SHP77 (cell line): ENCODE measurements at regions not wholly inside any gene's neighbourhood (a gene's known extent, or its start where the extent isn't known, plus 50 kb on each side); places are given as distances from the start of the nearest gene placed in this dataset.
"Not testable (repeated sequence)": the region's sequence is repeated elsewhere in the genome, so short reads cannot be mapped to it uniquely, and the experiment has no call there.

Source experiments
- DNase-seq, 2 experiments: peaks; one replicate each; lab custom pipeline; 2025; lab: John Stamatoyannopoulos, UW

DNA sequence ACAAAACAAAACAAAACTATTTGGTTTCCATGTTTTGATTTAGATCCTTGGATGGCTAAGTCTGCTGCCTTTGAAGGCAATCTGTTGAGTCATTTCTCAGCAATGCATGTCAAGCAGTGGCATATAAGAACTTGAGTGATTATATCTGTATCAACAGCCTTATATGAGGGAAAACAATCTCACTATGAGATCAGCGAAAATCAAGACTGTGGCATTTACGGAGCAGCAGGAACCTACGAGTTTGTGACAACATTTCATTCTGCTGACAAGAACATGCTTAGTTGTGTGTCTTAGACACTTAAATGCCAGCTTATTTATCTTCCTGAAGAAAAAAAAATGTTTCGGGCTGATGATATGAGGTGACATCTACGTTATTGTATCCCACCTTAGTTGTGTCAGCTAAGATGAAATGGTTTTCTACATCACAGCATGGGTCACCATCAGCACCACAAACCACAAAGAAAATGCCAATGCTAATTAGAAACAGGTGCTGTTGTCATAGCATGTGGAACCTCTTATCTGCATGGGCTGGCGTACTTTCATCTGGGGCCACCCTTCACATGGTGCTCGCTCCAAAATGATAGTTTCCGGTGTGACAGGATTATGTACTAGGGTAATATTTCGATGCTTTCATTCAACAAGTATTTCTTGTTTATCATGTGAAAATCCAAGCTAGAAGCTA, 1085.5 kb downstream of the SORCS1 start:
- no peak for DNase-seq

GRCh38 chr10:106076496-106076895, 1088.0 kb downstream of the SORCS1 start:
- DNase-seq: no peak

- no peak for DNase-seq
Measured at GRCh38 chr10:106053061-106053460, 1111.4 kb downstream of the SORCS1 start.

- peak; percentile 29 to 39 for DNase-seq
Measured at GRCh38 chr10:106044503-106044902, 1120.0 kb downstream of the SORCS1 start.

- DNase-seq: peak in 1 of 2 experiments; percentile 19
Measured at GRCh38 chr10:106043863-106044262, 1120.6 kb downstream of the SORCS1 start.

GRCh38 chr10:106038246-106038645, 1126.3 kb downstream of the SORCS1 start:
- DNase-seq: no peak

GRCh38 chr10:106033065-106033464, 1131.4 kb downstream of the SORCS1 start:
- no peak for DNase-seq

DNA sequence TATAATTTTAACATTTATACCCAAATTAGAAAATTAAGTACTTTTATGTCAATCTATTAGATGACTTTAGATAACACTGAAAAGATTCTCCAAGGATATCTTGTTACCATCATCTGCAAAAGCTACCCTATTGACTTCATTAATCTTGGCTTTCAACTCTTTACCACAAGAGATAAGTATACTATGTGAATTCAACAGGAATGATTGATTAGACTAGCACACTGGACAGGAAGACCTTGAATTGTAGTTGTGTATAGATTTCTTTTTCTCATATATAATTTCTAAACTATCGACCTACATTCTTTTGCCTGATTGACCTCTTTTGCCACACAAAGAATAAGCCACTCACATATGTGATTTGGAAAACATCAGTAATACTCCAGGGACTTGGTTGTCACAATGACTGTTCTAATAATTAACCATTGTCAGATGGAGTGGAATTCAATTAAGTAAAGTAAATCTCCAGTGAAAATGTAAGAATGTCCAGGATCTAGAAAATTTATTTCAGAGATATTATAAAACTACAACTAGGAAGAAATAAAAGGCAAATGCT, 1132.0 kb downstream of the SORCS1 start:
- DNase-seq: no peak

- DNase-seq: no peak
Measured at GRCh38 chr10:106027240-106027639, 1137.3 kb downstream of the SORCS1 start.

GRCh38 chr10:106025208-106025811, 1139.2 kb downstream of the SORCS1 start:
- no peak for DNase-seq

DNA sequence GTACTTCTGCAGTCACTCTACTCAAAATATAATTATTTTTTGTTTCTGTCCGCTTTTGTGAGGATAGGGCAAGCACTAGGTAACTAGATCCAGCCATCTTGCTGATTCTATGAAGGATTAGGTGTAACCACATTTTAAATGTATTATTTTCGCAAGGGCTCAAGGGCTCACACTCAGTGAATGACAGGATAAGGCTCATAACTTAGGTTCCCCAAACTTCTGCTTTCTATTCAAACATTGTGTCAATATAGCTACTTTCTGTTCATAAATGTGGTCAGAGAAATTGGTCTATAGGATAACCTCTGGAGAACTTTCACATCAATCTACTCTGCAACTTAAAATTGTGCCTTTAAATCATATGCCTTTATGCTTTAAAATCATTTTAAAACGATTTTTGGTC, 1141.2 kb downstream of the SORCS1 start:
- no peak for DNase-seq

DNA sequence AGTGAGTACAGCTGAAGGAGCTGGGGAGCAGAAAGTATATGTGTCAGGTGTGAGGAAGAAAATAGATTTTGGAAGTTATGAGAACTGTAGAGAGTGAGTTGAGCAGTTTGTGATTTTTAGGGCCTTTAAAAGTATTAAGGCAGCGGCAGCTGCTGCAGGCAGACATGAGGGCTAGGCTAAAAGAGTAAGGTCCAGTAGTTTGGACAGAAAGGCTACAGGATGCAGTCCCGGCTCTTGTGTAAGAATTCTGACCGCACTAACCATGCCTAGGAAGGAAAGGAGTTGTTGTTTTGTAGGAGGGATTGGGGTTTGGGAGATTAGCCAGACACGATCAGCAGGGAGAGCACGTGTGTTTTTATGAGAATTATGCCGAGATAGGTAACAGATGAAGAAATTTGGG, 1144.9 kb downstream of the SORCS1 start:
- DNase-seq: not testable (repeated sequence)

DNA sequence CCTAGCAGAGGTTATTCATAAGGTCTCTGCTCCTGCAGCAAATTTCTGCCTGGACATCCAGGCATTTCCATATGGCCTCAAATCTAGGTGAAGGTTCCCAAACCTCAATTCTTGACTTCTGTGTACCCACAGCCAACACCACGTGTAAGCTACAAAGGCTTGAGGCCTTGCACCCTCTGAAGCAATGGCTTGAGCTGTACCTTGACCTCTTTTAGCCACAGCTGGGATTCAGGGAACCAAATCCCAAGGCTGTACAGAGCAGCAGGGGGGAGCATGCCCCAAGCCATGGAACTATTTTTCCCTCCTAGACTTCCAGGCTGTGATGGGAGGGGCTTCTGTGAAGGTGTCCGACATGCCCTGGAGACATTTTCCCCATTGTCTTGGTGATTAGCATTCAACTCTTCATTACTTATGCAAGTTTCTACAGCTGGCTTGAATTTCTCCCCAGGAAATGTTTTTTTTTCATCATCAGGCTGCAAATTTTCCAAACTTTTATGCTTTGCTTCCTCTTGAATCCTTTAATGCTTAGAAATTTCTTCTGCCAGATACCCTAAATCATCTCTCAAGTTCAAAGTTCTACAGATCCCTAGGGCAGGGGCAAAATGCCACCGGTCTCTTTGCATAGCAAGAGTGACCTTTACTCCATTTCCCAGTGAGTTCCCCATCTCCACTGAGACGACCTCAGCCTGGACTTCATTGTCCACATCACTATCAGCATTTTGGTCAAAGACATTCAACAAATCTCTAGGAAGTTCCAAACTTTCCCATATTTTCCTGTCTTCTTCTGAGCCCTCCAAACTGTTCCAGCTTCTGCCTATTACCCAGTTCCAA, 1148.9 kb downstream of the SORCS1 start:
- not testable (repeated sequence) for DNase-seq

- no peak for DNase-seq
Measured at GRCh38 chr10:106011250-106011649, 1153.3 kb downstream of the SORCS1 start.

DNA sequence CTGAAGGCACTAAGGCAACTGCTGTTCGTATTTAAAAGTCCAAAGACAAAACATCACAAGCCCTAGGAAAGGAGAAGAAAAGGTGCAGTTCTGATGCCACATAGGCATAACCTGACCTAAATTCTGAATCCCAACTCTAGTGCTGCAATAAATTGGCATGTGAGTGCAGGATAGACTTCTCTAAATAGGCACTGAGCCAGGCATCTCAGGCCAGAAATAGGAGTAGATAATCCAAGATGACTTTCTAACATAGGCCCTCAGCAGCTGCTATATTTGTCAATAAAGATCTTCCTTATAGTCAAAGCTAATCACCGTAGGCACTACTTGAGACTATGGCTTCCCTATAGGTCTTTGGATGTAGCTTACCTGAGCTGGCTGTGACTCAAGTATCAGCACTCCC, 1163.8 kb downstream of the SORCS1 start:
- DNase-seq: no peak

- no peak for DNase-seq
Measured at GRCh38 chr10:105993609-105994008, 1170.9 kb downstream of the SORCS1 start.

DNA sequence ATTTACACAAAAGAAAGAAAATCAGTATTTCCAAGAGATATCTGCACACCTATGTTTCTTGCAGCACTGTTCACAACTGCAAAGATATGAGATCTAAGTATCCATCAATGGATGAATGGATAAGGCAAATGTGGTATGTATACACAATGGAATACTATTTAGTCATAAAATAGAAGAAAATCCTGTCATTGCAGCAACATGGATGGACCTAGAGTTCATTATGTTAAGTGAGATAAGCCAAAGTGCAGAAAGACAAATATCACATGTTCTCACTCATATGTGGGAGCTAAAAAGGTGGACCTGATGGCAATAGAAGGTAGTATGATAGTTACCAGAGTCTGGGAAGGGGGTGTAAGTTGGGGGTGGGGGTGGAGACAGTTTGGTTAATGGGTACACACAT, 1171.6 kb downstream of the SORCS1 start:
- DNase-seq: no peak

GRCh38 chr10:105990529-105990928, 1174.0 kb downstream of the SORCS1 start:
- DNase-seq: no peak

GRCh38 chr10:105989995-105990394, 1174.5 kb downstream of the SORCS1 start:
- DNase-seq: no peak

DNA sequence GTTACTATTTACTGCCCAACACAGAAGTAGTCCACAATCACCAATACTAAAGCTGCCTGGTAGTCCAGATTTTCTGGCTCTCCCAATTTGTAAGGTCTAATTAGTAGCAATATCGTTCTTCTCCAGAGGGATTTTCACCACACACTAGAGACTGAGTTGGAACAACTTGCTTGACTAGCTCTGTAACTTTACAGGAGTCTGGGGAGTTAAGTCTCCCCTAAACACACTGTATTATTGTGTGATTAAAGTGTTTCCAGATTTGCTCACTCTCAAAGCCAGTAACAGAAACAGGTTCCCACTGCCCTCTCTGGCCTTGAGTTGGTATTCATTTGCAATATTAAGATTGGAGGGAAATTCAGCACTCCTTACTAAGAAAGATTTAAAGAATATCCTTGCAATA, 1175.7 kb downstream of the SORCS1 start:
- DNase-seq: no peak

DNA sequence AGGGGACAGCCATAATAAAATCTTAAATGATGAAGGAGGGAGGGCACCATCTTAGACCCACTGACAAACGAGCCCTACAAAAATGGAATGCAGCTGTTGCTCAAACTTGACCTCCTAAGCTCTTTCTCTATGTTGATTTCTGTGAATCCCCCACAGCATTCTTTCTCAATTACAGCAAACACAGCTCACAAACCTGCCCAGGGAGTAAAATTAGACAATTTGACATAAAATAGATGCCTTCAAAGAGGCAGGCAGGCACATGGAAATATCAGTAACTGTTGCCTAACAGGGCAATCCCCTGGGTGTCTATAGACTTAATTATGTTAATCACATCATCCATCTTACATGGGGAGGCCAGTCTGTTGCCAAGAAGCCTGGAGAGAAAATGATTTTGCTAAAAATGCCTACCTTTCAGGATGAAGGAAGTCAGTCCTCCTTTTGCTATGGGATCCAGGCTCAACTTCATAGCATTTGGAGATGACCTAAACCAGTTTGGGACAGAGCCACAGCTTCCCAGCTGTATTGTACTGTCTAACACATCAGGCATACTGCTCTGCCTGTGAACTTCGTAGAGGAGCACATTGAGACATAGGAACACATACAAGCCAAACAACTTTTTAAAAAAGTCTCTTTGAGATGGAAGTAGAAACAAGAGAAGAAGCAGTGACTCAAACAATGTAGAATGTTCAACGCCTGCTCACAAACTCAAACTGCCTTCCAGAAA, 1177.4 kb downstream of the SORCS1 start:
- no peak for DNase-seq

- DNase-seq: no peak
Measured at GRCh38 chr10:105986486-105986885, 1178.0 kb downstream of the SORCS1 start.
